ENCODE measurements at regions not wholly inside any gene's neighbourhood (a gene's known extent, or its start where the extent isn't known, plus 50 kb on each side); places are given as distances from the start of the nearest gene placed in this dataset.

- DNase-seq (ENCODE audit: low spot score): no peak
Measured at GRCh38 chr5:61953913-61954312, 352.1 kb upstream of the KIF2A start.

GRCh38 chr5:61964201-61964600, 341.8 kb upstream of the KIF2A start:
- no peak for DNase-seq (ENCODE audit: low spot score)

- no peak for DNase-seq (ENCODE audit: low spot score)
Measured at GRCh38 chr5:61965069-61965468, 340.9 kb upstream of the KIF2A start.

GRCh38 chr5:61965490-61965889, 340.5 kb upstream of the KIF2A start:
- DNase-seq (ENCODE audit: low spot score): no peak

- no peak for DNase-seq (ENCODE audit: low spot score)
Measured at GRCh38 chr5:61966296-61966955, 339.6 kb upstream of the KIF2A start.

- DNase-seq (ENCODE audit: low spot score): no peak
Measured at GRCh38 chr5:61966997-61967396, 339.0 kb upstream of the KIF2A start.

DNA sequence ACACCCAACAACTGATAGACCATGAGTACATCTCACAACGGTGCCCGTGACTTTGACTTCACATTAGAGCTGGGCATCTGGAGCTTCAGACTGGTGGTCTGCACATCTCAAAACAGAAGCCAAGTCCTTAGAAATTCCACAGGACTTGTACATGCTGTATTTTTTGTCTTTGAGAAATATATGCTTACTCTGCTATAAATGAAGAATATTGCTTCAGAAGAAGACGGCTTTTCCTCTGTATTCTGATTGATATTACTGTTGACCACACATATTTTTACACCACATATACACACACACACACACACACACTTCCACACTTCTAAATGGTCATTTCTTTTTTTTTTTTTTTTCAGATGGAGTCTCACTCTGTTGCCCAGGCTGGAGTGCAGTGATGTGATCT, 338.3 kb upstream of the KIF2A start:
- no peak for DNase-seq (ENCODE audit: low spot score)

DNA sequence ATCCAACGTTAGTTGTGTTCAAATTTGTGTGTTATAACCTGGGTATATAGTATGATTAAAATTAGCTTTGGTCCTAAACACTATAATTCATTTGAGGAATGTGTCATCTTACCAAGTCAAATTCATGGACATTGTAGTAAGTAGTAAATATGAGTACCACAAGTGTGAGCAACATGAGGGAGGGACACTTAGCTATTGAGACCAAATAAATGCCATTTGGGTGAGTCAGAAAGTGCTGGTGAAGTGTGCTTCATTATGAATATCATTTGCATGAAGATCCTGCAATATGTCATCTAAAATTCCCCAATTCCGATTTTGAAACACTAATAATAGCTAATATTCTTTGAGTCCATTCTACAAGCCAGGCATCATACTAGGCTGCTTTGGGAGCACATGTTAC, 336.7 kb upstream of the KIF2A start:
- no peak for DNase-seq (ENCODE audit: low spot score)

DNA sequence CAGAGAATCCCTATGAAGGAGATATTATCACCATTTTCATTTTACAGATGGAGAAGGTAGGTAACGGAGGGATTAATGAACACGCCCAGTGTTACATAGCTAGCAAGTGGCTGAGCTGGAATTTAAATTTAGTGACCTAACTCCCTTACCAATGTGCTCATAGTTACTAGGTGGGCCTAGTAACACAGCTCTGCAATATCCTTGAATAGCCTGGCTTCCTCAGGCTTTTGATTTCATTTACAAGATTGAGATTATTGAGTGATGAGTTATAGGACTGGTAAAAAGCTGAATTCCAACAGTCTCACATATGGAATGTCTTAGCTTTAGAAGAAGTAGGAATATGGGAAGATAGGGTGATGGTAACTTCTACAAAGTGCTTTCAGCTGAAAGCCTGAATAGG, 336.3 kb upstream of the KIF2A start:
- no peak for DNase-seq (ENCODE audit: low spot score)

DNA sequence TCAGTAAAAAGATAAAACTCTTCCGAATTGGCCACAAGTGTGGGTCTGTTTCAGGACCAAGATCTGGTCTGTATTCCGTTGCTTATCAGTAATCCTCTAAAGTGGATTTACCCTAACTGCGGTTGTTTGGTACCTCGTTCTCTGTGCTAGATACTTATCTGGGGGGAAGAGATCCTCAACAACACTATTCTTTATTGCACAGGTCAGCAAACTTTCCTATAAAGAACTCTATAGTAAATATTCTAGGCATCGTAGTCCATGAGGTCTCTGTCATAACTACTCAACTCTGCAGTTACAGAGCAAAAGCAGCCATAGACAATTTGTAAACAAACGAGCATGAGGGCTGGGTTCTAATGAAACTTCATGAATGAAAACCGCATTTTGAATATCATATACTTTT, 335.8 kb upstream of the KIF2A start:
- peak; percentile 22 for DNase-seq (ENCODE audit: low spot score)

- no peak for DNase-seq (ENCODE audit: low spot score)
Measured at GRCh38 chr5:61974680-61975079, 331.3 kb upstream of the KIF2A start.

- no peak for DNase-seq (ENCODE audit: low spot score)
Measured at GRCh38 chr5:61981886-61982285, 324.1 kb upstream of the KIF2A start.

DNA sequence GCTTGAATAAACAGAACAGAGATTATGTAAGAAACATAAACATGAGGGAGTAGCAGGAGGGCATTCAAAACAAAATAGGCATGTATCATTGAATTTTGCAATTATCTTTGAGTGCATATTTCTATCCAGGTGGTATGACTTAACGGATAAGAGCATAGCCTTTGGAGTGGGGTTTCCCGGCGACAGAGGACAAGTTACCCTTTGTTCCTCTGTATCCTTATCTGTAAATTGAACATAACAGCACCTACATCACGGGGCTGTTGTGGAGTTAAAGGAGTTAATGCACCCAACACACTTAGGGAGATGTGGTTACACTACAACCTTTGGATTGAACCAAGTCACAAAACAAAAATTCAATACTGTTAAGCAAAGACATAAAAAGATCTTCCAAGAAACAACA, 314.6 kb upstream of the KIF2A start:
- no peak for DNase-seq (ENCODE audit: low spot score)

DNA sequence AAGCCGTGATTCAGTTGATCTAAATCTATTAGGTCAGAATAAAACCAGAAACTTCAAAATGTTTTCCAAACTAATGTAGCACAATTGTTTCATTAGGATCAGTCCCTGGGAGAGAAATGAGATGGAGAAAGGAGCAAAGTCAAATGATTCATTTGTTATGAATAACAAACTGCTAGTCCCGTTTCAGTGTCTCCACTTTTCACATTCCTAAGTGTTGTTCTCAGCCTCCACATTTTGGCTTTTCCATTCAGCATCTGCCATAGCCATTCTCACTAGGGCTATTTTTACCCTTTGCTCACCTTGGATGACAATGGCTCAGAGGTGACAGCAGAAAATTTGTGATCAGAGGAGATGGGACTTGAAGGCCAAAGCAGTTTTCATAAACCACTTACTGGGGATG, 314.1 kb upstream of the KIF2A start:
- DNase-seq (ENCODE audit: low spot score): no peak

DNA sequence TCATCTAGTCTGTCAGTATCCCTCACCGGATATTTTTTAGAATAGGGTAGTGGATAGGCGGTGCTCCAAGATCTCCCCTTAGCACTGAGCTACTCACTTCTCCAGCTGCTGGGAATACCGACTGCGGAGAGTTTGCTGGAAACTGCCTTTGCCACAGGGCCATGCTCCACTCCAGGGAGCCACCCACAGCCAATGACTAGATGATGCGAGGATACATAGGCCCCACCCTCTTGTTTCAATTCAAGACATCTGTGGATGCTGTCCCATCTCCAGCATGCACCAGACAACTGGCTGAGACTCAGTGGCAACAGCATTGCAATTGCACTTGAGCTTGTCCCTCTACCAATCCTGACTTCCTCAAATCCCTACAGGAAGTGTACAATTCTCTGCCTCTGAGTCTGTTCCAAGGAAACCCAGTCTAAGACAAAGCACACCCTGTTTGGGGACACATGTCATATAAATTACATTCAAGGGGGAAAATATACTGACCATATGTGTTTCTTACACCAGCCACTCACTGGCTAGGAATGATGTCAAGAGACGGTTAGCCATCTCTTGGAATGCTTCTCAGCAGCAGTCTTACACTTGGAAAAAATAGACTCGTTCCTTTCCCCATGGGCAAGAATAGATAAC, 312.6 kb upstream of the KIF2A start:
- DNase-seq (ENCODE audit: low spot score): no peak

GRCh38 chr5:61994171-61994570, 311.8 kb upstream of the KIF2A start:
- no peak for DNase-seq (ENCODE audit: low spot score)

GRCh38 chr5:61995486-61995885, 310.5 kb upstream of the KIF2A start:
- DNase-seq (ENCODE audit: low spot score): peak; percentile 1

DNA sequence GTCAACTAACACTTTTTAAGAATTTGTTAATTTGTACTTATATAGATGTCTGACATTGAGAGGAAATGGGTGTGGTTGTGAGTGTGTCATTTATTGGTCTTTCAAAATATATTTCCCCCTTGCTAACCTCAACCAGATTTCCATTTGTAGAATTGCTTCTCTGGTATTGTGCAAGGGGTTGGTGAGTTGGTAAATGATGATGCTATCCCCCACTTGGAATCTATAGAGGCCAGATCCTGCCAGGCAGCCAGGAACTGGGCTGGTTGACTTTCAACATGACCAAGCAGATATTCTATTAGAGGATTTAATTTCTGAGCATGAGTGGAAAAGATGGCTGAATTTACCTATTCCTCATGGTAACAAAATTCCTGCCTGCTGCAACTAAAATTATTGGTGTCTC, 306.6 kb upstream of the KIF2A start:
- DNase-seq (ENCODE audit: low spot score): no peak

DNA sequence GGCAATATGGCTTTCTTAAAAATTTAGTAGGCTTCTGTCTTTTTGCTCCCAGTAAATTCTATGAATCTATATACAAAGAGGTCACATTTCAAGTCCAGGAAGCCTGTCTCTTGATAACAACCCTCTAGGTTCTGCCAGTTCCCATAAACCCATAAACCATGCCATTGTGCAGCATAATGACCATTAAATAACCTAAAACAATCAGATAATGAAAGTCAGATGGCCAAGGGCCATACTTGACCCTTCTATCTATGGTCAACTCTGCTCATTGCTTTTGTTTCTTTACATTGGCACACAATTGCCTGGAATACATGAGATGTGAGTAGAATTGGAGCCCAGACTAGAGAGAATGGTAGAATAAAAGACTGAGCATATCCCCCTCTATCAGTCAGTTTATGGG, 305.4 kb upstream of the KIF2A start:
- no peak for DNase-seq (ENCODE audit: low spot score)

DNA sequence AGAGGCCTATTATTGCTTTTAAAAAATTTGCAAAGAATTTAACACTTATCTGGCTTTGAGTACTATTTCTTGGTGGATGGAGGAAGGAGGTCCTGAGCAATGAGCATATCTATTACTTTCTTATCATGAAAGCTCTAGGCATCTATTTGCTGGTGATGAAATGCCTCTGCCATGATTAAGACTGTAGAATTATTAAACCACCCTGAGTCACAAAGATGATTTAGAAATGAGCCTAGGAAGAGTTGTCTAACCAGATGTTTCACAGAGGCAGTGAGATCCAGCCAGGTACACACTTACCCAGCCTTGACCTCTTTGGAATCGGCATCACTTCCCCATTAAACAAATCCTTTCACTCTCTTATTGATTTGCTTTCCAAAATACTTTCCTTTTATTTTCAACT, 304.4 kb upstream of the KIF2A start:
- no peak for DNase-seq (ENCODE audit: low spot score)

- DNase-seq (ENCODE audit: low spot score): no peak
Measured at GRCh38 chr5:62002436-62002835, 303.6 kb upstream of the KIF2A start.

GRCh38 chr5:62005551-62005950, 300.5 kb upstream of the KIF2A start:
- no peak for DNase-seq (ENCODE audit: low spot score)

- DNase-seq (ENCODE audit: low spot score): no peak
Measured at GRCh38 chr5:62007457-62007856, 298.5 kb upstream of the KIF2A start.
